ENCODE measurements at regions not wholly inside any gene's neighbourhood (a gene's known extent, or its start where the extent isn't known, plus 50 kb on each side); places are given as distances from the start of the nearest gene placed in this dataset.

DNA sequence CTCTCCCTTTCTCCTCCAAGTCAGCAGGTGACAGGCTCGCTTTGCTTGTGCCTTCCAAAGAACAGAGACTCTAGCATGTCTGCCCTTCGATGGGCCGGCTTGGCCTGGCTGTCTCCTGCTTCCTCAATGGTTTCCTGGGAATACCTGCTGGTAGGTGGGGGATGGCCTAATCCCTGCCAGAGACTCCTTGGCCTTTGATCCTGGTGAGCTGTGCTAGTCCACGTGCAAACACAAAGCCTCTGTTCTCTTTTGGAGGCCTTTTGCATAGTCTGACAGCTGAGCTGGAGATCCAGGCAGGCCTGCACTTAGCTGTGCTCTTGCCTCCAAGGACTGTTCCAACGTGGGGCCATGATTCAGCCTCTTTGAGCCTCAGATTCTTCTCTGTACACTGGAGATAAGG lies 67.6 kb downstream of the ARL4C start:
- H3K4me3 ChIP-seq (ENCODE audit: low read length) = no peak overlapping the region
- TF ChIP-seq, protein P1, sequence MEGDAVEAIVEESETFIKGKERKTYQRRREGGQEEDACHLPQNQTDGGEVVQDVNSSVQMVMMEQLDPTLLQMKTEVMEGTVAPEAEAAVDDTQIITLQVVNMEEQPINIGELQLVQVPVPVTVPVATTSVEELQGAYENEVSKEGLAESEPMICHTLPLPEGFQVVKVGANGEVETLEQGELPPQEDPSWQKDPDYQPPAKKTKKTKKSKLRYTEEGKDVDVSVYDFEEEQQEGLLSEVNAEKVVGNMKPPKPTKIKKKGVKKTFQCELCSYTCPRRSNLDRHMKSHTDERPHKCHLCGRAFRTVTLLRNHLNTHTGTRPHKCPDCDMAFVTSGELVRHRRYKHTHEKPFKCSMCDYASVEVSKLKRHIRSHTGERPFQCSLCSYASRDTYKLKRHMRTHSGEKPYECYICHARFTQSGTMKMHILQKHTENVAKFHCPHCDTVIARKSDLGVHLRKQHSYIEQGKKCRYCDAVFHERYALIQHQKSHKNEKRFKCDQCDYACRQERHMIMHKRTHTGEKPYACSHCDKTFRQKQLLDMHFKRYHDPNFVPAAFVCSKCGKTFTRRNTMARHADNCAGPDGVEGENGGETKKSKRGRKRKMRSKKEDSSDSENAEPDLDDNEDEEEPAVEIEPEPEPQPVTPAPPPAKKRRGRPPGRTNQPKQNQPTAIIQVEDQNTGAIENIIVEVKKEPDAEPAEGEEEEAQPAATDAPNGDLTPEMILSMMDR (conservative IDR thresholded peaks at IDR 0.05; ENCODE audit: low read length) = no peak
- no peak for DNase-seq (ENCODE audit: low read depth)

GRCh38 chr2:234427081-234428061 lies 69.5 kb downstream of the ARL4C start:
- no peak overlapping the region for H3K4me3 ChIP-seq (ENCODE audit: low read length)
- DNase-seq (ENCODE audit: low read depth) = peak; percentile 94
- TF ChIP-seq, protein P1 (conservative IDR thresholded peaks at IDR 0.05; ENCODE audit: low read length) = no peak

DNA sequence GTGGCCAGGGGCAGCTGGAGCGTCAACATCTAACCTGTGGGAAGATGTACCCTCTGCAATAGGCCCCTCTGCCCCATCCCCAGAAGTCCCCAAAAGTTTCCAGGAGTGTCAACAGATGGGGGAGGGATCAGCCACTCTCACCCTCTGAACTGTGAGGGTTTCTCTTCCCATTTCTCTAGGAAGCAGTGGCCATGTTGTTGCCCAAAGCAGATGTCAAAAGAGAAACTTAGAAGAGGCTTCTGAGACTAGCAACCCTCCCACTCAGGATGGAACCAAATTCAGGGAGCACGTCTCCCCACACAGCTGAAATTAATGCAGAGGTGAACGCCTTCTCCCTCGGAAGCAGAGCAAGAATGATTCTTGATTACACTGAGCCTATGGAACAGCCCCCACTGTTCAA lies 70.3 kb downstream of the ARL4C start:
- no peak overlapping the region for H3K4me3 ChIP-seq (ENCODE audit: low read length)
- DNase-seq (ENCODE audit: low read depth) = no peak
- TF ChIP-seq, protein P1 (conservative IDR thresholded peaks at IDR 0.05; ENCODE audit: low read length) = no peak

GRCh38 chr2:234425639-234426603 lies 71.0 kb downstream of the ARL4C start:
- TF ChIP-seq, protein P1 (conservative IDR thresholded peaks at IDR 0.05; ENCODE audit: low read length) = no peak
- DNase-seq (ENCODE audit: low read depth) = no peak
- no peak overlapping the region for H3K4me3 ChIP-seq (ENCODE audit: low read length)

GRCh38 chr2:234423884-234424283 lies 73.0 kb downstream of the ARL4C start:
- TF ChIP-seq, protein P1 (conservative IDR thresholded peaks at IDR 0.05; ENCODE audit: low read length) = no peak
- DNase-seq (ENCODE audit: low read depth) = no peak
- no peak overlapping the region for H3K4me3 ChIP-seq (ENCODE audit: low read length)

GRCh38 chr2:234422981-234423431 lies 73.9 kb downstream of the ARL4C start:
- TF ChIP-seq, protein P1 (conservative IDR thresholded peaks at IDR 0.05; ENCODE audit: low read length) = no peak
- H3K4me3 ChIP-seq (ENCODE audit: low read length) = no peak overlapping the region
- DNase-seq (ENCODE audit: low read depth) = no peak

All from AG10803 (cell line).